ENCODE measurements at regions not wholly inside any gene's neighbourhood (a gene's known extent, or its start where the extent isn't known, plus 50 kb on each side); places are given as distances from the start of the nearest gene placed in this dataset.

DNA sequence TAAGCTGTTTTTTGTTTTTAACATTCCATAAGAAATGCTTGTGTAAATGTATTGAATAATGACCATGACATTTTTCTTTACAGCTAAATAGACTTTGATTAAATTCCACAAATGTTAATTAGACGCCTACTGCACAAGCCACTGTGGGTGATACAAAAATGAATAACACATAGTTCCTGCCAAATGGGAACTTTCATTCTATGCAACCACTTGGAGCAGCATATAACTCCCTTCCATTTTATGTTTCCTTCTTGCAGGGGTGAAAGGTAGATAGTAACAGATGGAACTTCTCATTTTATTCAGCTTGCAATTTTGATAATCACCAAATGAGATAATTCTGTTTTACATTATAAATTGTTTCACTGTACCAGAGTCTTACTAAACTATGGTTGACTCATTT, 70.0 kb upstream of the THUMPD2 start:
- TF ChIP-seq, protein P1, sequence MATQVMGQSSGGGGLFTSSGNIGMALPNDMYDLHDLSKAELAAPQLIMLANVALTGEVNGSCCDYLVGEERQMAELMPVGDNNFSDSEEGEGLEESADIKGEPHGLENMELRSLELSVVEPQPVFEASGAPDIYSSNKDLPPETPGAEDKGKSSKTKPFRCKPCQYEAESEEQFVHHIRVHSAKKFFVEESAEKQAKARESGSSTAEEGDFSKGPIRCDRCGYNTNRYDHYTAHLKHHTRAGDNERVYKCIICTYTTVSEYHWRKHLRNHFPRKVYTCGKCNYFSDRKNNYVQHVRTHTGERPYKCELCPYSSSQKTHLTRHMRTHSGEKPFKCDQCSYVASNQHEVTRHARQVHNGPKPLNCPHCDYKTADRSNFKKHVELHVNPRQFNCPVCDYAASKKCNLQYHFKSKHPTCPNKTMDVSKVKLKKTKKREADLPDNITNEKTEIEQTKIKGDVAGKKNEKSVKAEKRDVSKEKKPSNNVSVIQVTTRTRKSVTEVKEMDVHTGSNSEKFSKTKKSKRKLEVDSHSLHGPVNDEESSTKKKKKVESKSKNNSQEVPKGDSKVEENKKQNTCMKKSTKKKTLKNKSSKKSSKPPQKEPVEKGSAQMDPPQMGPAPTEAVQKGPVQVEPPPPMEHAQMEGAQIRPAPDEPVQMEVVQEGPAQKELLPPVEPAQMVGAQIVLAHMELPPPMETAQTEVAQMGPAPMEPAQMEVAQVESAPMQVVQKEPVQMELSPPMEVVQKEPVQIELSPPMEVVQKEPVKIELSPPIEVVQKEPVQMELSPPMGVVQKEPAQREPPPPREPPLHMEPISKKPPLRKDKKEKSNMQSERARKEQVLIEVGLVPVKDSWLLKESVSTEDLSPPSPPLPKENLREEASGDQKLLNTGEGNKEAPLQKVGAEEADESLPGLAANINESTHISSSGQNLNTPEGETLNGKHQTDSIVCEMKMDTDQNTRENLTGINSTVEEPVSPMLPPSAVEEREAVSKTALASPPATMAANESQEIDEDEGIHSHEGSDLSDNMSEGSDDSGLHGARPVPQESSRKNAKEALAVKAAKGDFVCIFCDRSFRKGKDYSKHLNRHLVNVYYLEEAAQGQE (IDR thresholded peaks at IDR 0.05; ENCODE audit: borderline replicate concordance), result no peak
- TF ChIP-seq, protein P1 (CRISPR knock-in tag; IDR thresholded peaks at IDR 0.05; ENCODE audit: low read depth), result no peak
- TF ChIP-seq ETV5 (CRISPR knock-in tag; IDR thresholded peaks at IDR 0.05; ENCODE audit: low read depth) (no peak), NONO (IDR thresholded peaks at IDR 0.05; ENCODE audit: low read depth in 2 of 2, low read length in 1 of 2) (no peak)
